ENCODE measurements at regions not wholly inside any gene's neighbourhood (a gene's known extent, or its start where the extent isn't known, plus 50 kb on each side); places are given as distances from the start of the nearest gene placed in this dataset.

- TF ChIP-seq ARID1B (IDR thresholded peaks at IDR 0.05) = peak; percentile 57; the same call in 1 of the 2 replicates
- peak; percentile 80 for TF ChIP-seq PTTG1 (tag; IDR thresholded peaks at IDR 0.05; ENCODE audit: low read depth)
- TF ChIP-seq KLF1 (tag; IDR thresholded peaks at IDR 0.05) = 0 out of 2 replicates have a peak, but pooled peaks have one; percentile 31
- TF ChIP-seq KLF6 (CRISPR knock-in tag; IDR thresholded peaks at IDR 0.05; ENCODE audit: borderline replicate concordance) = peak; percentile 81; the same call in 1 of the 2 replicates
- TF ChIP-seq SOX6 (IDR thresholded peaks at IDR 0.05) = peak; percentile 78
- peak; percentile 30; the same call in 1 of the 2 replicates for TF ChIP-seq TFAP4 (CRISPR knock-in tag; IDR thresholded peaks at IDR 0.05; ENCODE audit: borderline replicate concordance)
- TF ChIP-seq ZNF583 (CRISPR knock-in tag; IDR thresholded peaks at IDR 0.05) = peak; percentile 91
- no peak for TF ChIP-seq ZNF121 (CRISPR knock-in tag; conservative IDR thresholded peaks at IDR 0.05)
- no peak for TF ChIP-seq MYC (IDR thresholded peaks at IDR 0.05; ENCODE audit: low read depth, low read length)
- peak; percentile 40; the same call in 1 of the 2 replicates for TF ChIP-seq MYC (CRISPR knock-in tag; IDR thresholded peaks at IDR 0.05; ENCODE audit: borderline replicate concordance, low read depth)
- TF ChIP-seq ZNF41 (CRISPR knock-in tag; conservative IDR thresholded peaks at IDR 0.05) = peak; percentile 59; the same call in 1 of the 2 replicates
- no peak for TF ChIP-seq FOXM1 (IDR thresholded peaks at IDR 0.05; ENCODE audit: low read depth)
- TF ChIP-seq FOXM1 (CRISPR knock-in tag; IDR thresholded peaks at IDR 0.05; ENCODE audit: low read depth) = no peak
- peak; percentile 83 for TF ChIP-seq ZNF668 (CRISPR knock-in tag; IDR thresholded peaks at IDR 0.05)
- TF ChIP-seq TCF15 (CRISPR knock-in tag; IDR thresholded peaks at IDR 0.05) = peak; percentile 61; the same call in 1 of the 2 replicates
- TF ChIP-seq DPF2 (IDR thresholded peaks at IDR 0.05) = peak; percentile 55
- TF ChIP-seq BACH1 (tag; IDR thresholded peaks at IDR 0.05) = peak; percentile 25; the same call in 1 of the 2 replicates
- TF ChIP-seq MEF2D (tag; conservative IDR thresholded peaks at IDR 0.05; ENCODE audit: low read depth) = peak; percentile 70; the same call in 1 of the 2 replicates
- TF ChIP-seq KLF13 (tag; IDR thresholded peaks at IDR 0.05; ENCODE audit: borderline replicate concordance, low read depth) = 0 out of 2 replicates have a peak, but pooled peaks have one; percentile 34
- peak; percentile 92 for TF ChIP-seq BHLHE40 (IDR thresholded peaks at IDR 0.05; ENCODE audit: low read length)
- TF ChIP-seq CREB3 (tag; conservative IDR thresholded peaks at IDR 0.05; ENCODE audit: low read depth) = peak; percentile 81
- TF ChIP-seq TEAD1 (CRISPR knock-in tag; IDR thresholded peaks at IDR 0.05) = peak in 1 of 2 experiments; percentile 74; a peak in 2 of 4 replicates
- TF ChIP-seq ZNF639 (CRISPR knock-in tag; conservative IDR thresholded peaks at IDR 0.05 in 1 of 2, IDR thresholded peaks at IDR 0.05 in 1 of 2) = peak in 1 of 2 experiments; percentile 76; a peak in 2 of 4 replicates
- no peak for TF ChIP-seq ZNF3 (CRISPR knock-in tag; IDR thresholded peaks at IDR 0.05)
- TF ChIP-seq NR2C1 (IDR thresholded peaks at IDR 0.05) = no peak
- peak; percentile 64; the same call in 1 of the 2 replicates for TF ChIP-seq NR2C1 (tag; IDR thresholded peaks at IDR 0.05)
- no peak for TF ChIP-seq EWSR1 (IDR thresholded peaks at IDR 0.05; ENCODE audit: borderline replicate concordance, low read depth, partially characterized antibody)
- peak; percentile 39; the same call in 1 of the 2 replicates for TF ChIP-seq MTA2 (IDR thresholded peaks at IDR 0.05; ENCODE audit: low read depth)
Observed at GRCh38 chrX:114071412-114071811, 512.5 kb upstream of the HTR2C start (continued).

All from K562 (cell line).